Nephron progenitor cell (in vitro differentiated cells): ENCODE measurements at regions not wholly inside any gene's neighbourhood (a gene's known extent, or its start where the extent isn't known, plus 50 kb on each side); places are given as distances from the start of the nearest gene placed in this dataset.

Experiments
- DNase-seq: peaks from one replicate; pipeline ENCODE4 v3.0.0; 2021
- H3K27ac Mint-ChIP-seq: 2 replicates; pipeline ENCODE4 v1.8.0; 2021; ENCODE audit warnings: mild to moderate bottlenecking, moderate library complexity, mixed read lengths
- H3K27me3 Mint-ChIP-seq: 2 replicates; pipeline ENCODE4 v1.8.0; 2021; ENCODE audit warnings: mild to moderate bottlenecking, low read depth, mixed read lengths; ENCODE audit not compliant: poor library complexity
- H3K36me3 Mint-ChIP-seq: 2 replicates; pipeline ENCODE4 v1.8.0; 2021; ENCODE audit warnings: low read depth, mixed read lengths
- H3K4me1 Mint-ChIP-seq: 2 replicates; pipeline ENCODE4 v1.8.0; 2021; ENCODE audit warnings: mixed read lengths
- H3K4me3 Mint-ChIP-seq: 2 replicates; pipeline ENCODE4 v1.8.0; 2021; ENCODE audit warnings: mild to moderate bottlenecking, moderate library complexity, mixed read lengths
- H3K9me3 Mint-ChIP-seq: 2 replicates; pipeline ENCODE4 v1.8.0; 2021; ENCODE audit warnings: mild to moderate bottlenecking, moderate library complexity, mixed read lengths
- TF ChIP-seq, protein P1 (sequence below): fragments of 200-600 bp; sonication (generic); IDR thresholded peaks from 2 replicates; pipeline ENCODE4 v1.5.0; 2021; ENCODE audit warnings: antibody characterized with exemption

DNA sequence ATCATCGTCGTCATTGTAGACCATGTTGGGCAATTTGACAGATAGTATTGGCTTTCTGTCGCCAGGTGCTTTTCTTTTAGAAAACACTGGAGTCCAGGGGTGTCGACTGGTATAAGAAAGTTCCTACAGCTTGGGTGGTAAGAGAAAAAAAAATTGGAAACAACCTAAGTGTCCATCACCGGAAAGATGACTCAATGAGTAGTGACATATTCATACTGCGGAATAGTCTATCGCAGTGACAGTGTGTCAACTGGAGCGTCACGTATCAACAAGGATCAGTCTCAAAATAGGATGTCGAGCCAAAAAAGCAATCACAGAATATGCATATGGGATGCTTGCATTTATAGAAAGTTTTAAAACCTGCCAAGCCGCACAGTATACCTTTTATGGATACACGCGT is 157.6 kb downstream of the MN1 start:
- H3K27ac Mint-ChIP-seq, result no peak overlapping the region

DNA sequence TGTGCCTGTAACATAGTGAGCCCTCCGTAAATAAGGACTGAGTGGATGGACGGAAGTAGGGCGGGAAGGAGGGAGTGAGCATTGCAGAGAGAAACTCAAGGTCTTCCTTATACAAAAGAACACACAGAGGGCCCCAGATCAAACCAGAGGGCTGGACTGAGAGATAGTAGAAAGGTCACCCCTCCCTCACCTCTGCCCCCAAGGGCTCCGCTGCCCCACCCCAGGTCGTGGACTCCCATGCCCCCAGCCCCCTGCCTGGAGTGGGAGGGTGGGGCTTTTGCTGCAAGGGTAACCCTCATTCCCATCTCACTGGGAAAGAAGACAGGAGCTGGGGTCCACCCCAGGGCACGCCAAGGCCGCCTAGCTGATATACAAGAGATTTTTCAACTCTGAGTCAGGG is 157.0 kb downstream of the MN1 start:
- peaks cover 73% of the 10 kb centered on the region for H3K27me3 Mint-ChIP-seq

More for the DNA sequence above, 157.6 kb downstream of the MN1 start:
- Mint-ChIP-seq H3K9me3 (no peaks in the 10 kb centered on the region), H3K27me3 (peaks cover 66% of the 10 kb centered on the region), H3K4me1 (peaks cover 72% of the 10 kb centered on the region), H3K36me3 (no peaks in the 10 kb centered on the region), H3K4me3 (no peak overlapping the region)
- no peak for DNase-seq
- TF ChIP-seq, protein P1, sequence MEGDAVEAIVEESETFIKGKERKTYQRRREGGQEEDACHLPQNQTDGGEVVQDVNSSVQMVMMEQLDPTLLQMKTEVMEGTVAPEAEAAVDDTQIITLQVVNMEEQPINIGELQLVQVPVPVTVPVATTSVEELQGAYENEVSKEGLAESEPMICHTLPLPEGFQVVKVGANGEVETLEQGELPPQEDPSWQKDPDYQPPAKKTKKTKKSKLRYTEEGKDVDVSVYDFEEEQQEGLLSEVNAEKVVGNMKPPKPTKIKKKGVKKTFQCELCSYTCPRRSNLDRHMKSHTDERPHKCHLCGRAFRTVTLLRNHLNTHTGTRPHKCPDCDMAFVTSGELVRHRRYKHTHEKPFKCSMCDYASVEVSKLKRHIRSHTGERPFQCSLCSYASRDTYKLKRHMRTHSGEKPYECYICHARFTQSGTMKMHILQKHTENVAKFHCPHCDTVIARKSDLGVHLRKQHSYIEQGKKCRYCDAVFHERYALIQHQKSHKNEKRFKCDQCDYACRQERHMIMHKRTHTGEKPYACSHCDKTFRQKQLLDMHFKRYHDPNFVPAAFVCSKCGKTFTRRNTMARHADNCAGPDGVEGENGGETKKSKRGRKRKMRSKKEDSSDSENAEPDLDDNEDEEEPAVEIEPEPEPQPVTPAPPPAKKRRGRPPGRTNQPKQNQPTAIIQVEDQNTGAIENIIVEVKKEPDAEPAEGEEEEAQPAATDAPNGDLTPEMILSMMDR, result no peak

DNA sequence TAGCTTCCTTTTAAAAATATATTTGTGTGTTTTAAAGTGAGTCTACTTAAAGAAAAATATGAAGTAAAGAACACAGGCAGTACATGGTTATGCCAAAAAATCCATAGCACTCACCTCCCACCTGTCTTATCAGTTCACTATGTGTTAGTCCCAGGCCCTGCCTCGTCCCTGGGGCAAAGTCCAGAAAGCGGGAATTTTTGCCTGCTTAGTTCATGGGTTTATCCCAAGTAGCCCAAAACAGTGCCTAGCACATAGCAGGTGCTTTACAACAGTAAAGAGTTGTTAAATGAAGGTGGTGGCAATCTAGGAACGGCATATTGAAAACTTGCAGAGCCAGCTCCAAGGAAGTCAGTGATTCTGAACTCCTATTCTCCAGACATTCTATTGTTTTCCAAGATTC is 154.0 kb downstream of the MN1 start:
- TF ChIP-seq, protein P1, result no peak
- H3K27ac Mint-ChIP-seq, result no peak overlapping the region

More for the DNA sequence above, 157.0 kb downstream of the MN1 start:
- no peak for DNase-seq
- Mint-ChIP-seq H3K9me3 (no peaks in the 10 kb centered on the region), H3K36me3 (no peaks in the 10 kb centered on the region), H3K4me3 (peak overlapping the region; percentile 44), H3K27ac (no peak overlapping the region), H3K4me1 (peaks cover 66% of the 10 kb centered on the region)
- TF ChIP-seq, protein P1, result no peak

DNA sequence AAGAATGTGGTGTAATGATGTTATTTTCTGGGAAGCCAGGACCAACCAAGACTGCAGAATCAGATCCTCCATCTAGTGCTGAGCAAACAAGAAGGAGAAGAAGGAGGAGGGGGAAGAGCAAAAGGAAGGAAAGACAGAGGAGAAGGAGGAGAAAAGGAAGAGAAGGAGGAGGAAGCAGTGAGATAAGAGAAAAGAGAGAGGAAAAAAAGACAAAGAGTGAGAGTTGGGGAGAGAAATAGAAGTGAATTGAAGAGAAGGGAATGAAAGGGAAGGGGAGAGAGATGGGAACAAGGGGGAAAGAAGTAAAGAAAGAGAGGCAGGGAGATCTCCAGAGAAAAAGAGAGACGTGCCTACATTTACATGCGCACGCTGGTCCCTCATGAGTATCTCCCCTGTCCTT is 153.5 kb downstream of the MN1 start:
- Mint-ChIP-seq H3K4me3 (no peak overlapping the region), H3K36me3 (no peaks in the 10 kb centered on the region), H3K4me1 (peaks cover 40% of the 10 kb centered on the region), H3K27me3 (peaks cover 91% of the 10 kb centered on the region), H3K27ac (no peak overlapping the region), H3K9me3 (no peaks in the 10 kb centered on the region)
- no peak for DNase-seq
- TF ChIP-seq, protein P1, result no peak

More for the DNA sequence above, 154.0 kb downstream of the MN1 start:
- no peaks in the 10 kb centered on the region for H3K36me3 Mint-ChIP-seq
- H3K4me3 Mint-ChIP-seq, result no peak overlapping the region
- H3K9me3 Mint-ChIP-seq, result no peaks in the 10 kb centered on the region
- H3K27me3 Mint-ChIP-seq, result peaks cover 93% of the 10 kb centered on the region
- peaks cover 45% of the 10 kb centered on the region for H3K4me1 Mint-ChIP-seq
- DNase-seq, result no peak

DNA sequence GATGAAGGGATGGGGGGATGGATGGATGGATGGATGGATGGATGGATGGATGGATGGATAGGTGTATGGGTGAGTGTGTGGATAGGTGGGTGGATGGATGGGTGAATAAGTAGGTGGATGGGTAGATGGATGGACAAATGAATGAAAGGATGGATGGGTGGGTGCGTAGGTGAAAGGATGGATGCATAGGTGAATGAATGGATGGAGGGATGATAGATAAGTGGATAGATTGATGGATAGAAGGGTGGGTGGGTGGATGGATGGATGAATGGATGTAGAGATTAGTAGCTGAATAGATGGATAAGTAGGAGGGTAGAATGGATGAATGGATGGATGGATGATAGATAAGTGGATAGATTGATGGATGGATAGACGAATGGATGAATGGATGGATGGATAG is 152.7 kb downstream of the MN1 start:
- Mint-ChIP-seq H3K36me3 (no peaks in the 10 kb centered on the region), H3K9me3 (no peaks in the 10 kb centered on the region), H3K27ac (no peak overlapping the region), H3K4me3 (no peak overlapping the region), H3K4me1 (peaks cover 32% of the 10 kb centered on the region), H3K27me3 (peaks cover 88% of the 10 kb centered on the region)
- TF ChIP-seq, protein P1, result no peak
- no peak for DNase-seq

DNA sequence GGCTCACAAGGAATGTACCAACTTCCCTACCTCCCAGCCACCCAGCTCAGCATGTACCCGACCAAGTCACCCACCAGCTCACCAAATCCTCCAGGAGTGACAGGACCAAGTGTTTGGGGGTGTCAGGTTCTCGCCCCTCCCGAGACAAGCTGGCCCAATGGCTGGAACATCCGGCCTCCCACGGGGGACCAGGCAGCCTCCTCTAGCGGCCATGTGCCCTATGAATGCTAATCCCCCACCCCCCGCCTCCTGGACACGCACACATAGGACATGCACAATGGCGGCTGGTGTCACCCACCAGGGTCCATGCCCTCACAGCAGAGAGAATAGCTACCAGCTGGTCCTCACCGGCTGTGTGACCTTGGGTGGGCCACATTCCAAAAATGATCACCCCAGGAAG is 151.0 kb downstream of the MN1 start:
- Mint-ChIP-seq H3K27me3 (peaks cover 92% of the 10 kb centered on the region), H3K27ac (no peak overlapping the region), H3K36me3 (no peaks in the 10 kb centered on the region), H3K4me3 (no peak overlapping the region), H3K4me1 (peaks cover 15% of the 10 kb centered on the region), H3K9me3 (peaks cover 5% of the 10 kb centered on the region)
- DNase-seq, result no peak
- TF ChIP-seq, protein P1, result no peak
